ENCODE measurements at regions not wholly inside any gene's neighbourhood (a gene's known extent, or its start where the extent isn't known, plus 50 kb on each side); places are given as distances from the start of the nearest gene placed in this dataset.
A peak's percentile ranks its signal among the peaks of the same experiment; 100 is the strongest.

GRCh38 chr4:156475322-156475721 is 496.3 kb downstream of the PDGFC start:
- CTCF ChIA-PET, result interaction anchor here (0.5 to 1.7 kb wide), 9 partner anchors 165 to 1504 kb away, joined by 3 to 11 read pairs (median 4); no protein-coding TSS in a partner anchor
- Histone ChIP-seq H2AFZ (no peak overlapping the region), H3K79me2 (ENCODE audit: low read depth) (no peaks in the 10 kb centered on the region), H3K9me3 (ENCODE audit: insufficient read depth, low read depth) (no peaks in the 10 kb centered on the region), H3K4me1 (replicated peaks; ENCODE audit: insufficient read depth) (no peaks in the 10 kb centered on the region), H3K9me2 (ENCODE audit: insufficient read depth) (no peaks in the 10 kb centered on the region), H3K27ac (no peak overlapping the region), H3K36me3 (ENCODE audit: low read depth) (no peaks in the 10 kb centered on the region), H4K20me1 (ENCODE audit: insufficient read depth) (no peaks in the 10 kb centered on the region), H3K4me2 (no peak overlapping the region), H3F3A (ENCODE audit: insufficient read depth, low read depth) (no peaks in the 10 kb centered on the region), H3K4me3 (no peak overlapping the region), H3K27me3 (ENCODE audit: insufficient read depth, low read depth) (no peaks in the 10 kb centered on the region)
- TF ChIP-seq EZH2 (IDR thresholded peaks at IDR 0.05; ENCODE audit: low read depth), result no peak
- TF ChIP-seq, protein P1, sequence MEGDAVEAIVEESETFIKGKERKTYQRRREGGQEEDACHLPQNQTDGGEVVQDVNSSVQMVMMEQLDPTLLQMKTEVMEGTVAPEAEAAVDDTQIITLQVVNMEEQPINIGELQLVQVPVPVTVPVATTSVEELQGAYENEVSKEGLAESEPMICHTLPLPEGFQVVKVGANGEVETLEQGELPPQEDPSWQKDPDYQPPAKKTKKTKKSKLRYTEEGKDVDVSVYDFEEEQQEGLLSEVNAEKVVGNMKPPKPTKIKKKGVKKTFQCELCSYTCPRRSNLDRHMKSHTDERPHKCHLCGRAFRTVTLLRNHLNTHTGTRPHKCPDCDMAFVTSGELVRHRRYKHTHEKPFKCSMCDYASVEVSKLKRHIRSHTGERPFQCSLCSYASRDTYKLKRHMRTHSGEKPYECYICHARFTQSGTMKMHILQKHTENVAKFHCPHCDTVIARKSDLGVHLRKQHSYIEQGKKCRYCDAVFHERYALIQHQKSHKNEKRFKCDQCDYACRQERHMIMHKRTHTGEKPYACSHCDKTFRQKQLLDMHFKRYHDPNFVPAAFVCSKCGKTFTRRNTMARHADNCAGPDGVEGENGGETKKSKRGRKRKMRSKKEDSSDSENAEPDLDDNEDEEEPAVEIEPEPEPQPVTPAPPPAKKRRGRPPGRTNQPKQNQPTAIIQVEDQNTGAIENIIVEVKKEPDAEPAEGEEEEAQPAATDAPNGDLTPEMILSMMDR (conservative IDR thresholded peaks at IDR 0.05), result peak; percentile 69
- intact Hi-C loops (cut with micrococcal nuclease; ENCODE audit: unreplicated experiment), result loop anchor here (1.0 to 10.0 kb wide), 10 partner anchors 181 to 1502 kb away; no protein-coding TSS in a partner anchor
- no TSS peak for BruUV-seq (replicated peaks)
- DNase-seq, result no peak
- POLR2A ChIA-PET (ENCODE audit: unreplicated experiment), result interaction anchor here (0.7 kb wide), 2 partner anchors 72 to 823 kb away, joined by 3 to 7 read pairs; no protein-coding TSS in a partner anchor

- no peak overlapping the region for H3K27ac ChIP-seq
- CTCF ChIA-PET, result no interaction called here
Measured at GRCh38 chr4:156473151-156473550, 498.4 kb downstream of the PDGFC start.

DNA sequence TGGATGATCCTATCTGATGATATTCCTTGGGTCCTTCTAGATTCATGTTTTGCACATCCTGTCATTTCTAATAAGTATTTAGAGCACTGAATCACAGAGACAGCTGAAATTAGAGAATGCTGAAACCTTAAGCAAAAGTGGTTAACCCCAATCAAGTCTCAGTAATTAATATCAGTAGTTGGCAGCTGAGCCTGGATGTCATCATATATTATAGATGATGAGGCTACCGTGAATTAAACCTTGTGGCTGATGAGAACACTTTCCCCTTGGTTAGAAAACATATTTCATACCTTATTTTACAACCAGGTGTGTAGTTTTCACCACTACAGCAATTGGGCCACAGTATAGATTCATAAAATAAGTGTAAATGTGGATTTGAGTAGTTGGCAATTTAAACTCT is 499.0 kb downstream of the PDGFC start:
- POLR2A ChIA-PET (ENCODE audit: unreplicated experiment), result no interaction called here
- no peak overlapping the region for H3K4me2 ChIP-seq
- no peaks in the 10 kb centered on the region for H3K9me2 ChIP-seq (ENCODE audit: insufficient read depth)
- no peak for DNase-seq
- H2AFZ ChIP-seq, result no peak overlapping the region
- no peaks in the 10 kb centered on the region for H3K9me3 ChIP-seq (ENCODE audit: insufficient read depth, low read depth)
- BruUV-seq (replicated peaks), result no TSS peak
- CTCF ChIA-PET, result no interaction called here
- H4K20me1 ChIP-seq (ENCODE audit: insufficient read depth), result no peaks in the 10 kb centered on the region
- H3F3A ChIP-seq (ENCODE audit: insufficient read depth, low read depth), result no peaks in the 10 kb centered on the region
- no peaks in the 10 kb centered on the region for H3K79me2 ChIP-seq (ENCODE audit: low read depth)
- no peaks in the 10 kb centered on the region for H3K4me1 ChIP-seq (replicated peaks; ENCODE audit: insufficient read depth)
- H3K27me3 ChIP-seq (ENCODE audit: insufficient read depth, low read depth), result no peaks in the 10 kb centered on the region
- H3K27ac ChIP-seq, result no peak overlapping the region
- H3K36me3 ChIP-seq (ENCODE audit: low read depth), result no peaks in the 10 kb centered on the region
- intact Hi-C loops (cut with micrococcal nuclease; ENCODE audit: unreplicated experiment), result loop anchor here (10.0 kb wide), 1 partner anchor 308 kb away; no protein-coding TSS in a partner anchor
- no peak for TF ChIP-seq EZH2 (IDR thresholded peaks at IDR 0.05; ENCODE audit: low read depth)
- TF ChIP-seq, protein P1 (conservative IDR thresholded peaks at IDR 0.05), result no peak
- H3K4me3 ChIP-seq, result no peak overlapping the region

More at GRCh38 chr4:156473151-156473550, 498.4 kb downstream of the PDGFC start:
- TF ChIP-seq, protein P1 (conservative IDR thresholded peaks at IDR 0.05), result no peak
- no peak for TF ChIP-seq EZH2 (IDR thresholded peaks at IDR 0.05; ENCODE audit: low read depth)
- DNase-seq, result no peak
- Histone ChIP-seq H3F3A (ENCODE audit: insufficient read depth, low read depth) (no peaks in the 10 kb centered on the region), H3K27me3 (ENCODE audit: insufficient read depth, low read depth) (no peaks in the 10 kb centered on the region), H3K9me3 (ENCODE audit: insufficient read depth, low read depth) (no peaks in the 10 kb centered on the region), H2AFZ (no peak overlapping the region), H3K4me3 (no peak overlapping the region), H4K20me1 (ENCODE audit: insufficient read depth) (no peaks in the 10 kb centered on the region), H3K4me1 (replicated peaks; ENCODE audit: insufficient read depth) (no peaks in the 10 kb centered on the region), H3K79me2 (ENCODE audit: low read depth) (no peaks in the 10 kb centered on the region), H3K4me2 (no peak overlapping the region), H3K36me3 (ENCODE audit: low read depth) (no peaks in the 10 kb centered on the region), H3K9me2 (ENCODE audit: insufficient read depth) (no peaks in the 10 kb centered on the region)
- BruUV-seq (replicated peaks), result no TSS peak
- POLR2A ChIA-PET (ENCODE audit: unreplicated experiment), result no interaction called here
- intact Hi-C loops (cut with micrococcal nuclease; ENCODE audit: unreplicated experiment), result loop anchor here (10.0 kb wide), 1 partner anchor 308 kb away; no protein-coding TSS in a partner anchor
